ENCODE measurements at regions not wholly inside any gene's neighbourhood (a gene's known extent, or its start where the extent isn't known, plus 50 kb on each side); places are given as distances from the start of the nearest gene placed in this dataset.
"Not testable (repeated sequence)": the region's sequence is repeated elsewhere in the genome, so short reads cannot be mapped to it uniquely, and the experiment has no call there.

DNA sequence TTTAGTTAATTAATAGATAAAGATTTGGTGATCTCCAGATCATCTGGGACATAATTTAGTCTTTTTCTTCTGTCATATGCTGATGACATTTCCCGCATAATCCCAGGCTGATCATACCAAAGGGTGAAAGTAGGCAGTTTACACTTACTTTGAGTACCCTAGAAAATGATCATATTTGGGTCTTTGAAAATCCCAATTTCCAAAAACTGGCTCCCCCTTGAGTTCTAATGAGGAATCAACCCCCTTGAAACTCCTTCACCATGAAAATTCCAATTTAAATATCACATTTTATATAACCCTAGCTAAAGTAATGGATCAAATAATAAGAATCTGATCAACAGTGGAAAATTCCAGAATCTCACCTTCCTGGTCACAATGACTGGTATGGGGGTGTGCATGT, 223.4 kb downstream of the NAF1 start:
- DNase-seq (ENCODE audit: low read depth), result no peak

DNA sequence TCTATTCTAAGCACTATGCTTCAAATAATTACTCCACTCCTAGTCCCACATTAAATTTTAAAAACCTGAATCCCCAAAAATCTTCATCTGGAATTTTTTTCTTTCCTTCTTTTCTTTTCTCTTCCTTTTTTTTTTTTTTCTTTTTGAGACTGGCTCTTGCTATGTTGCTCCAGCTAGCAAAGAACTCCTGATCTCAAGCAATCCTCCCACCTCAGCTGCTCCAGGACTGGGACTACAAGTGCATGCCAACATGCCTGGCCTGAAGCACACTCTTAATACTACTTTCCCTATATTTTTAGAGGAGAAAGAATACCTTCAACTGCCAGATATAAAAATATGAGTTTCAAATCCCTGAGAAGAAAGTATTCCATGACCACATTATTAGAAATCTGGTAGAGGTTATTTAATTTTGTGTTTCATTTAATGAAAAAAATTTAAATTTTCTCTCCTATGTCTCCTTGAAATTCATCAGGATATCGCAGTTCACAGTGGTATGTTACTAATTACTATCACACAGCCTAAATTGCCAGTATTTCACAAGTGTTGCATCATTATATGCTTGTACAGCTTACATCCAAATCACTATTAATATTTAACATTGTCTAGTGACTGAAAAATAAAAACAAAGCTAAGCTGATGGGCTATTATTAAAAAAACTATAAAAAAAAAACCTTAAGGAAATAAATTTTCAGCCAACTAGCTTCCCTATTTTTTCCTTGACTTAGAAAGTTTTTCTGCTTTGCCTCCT, 227.8 kb downstream of the NAF1 start:
- DNase-seq (ENCODE audit: low read depth), result no peak

DNA sequence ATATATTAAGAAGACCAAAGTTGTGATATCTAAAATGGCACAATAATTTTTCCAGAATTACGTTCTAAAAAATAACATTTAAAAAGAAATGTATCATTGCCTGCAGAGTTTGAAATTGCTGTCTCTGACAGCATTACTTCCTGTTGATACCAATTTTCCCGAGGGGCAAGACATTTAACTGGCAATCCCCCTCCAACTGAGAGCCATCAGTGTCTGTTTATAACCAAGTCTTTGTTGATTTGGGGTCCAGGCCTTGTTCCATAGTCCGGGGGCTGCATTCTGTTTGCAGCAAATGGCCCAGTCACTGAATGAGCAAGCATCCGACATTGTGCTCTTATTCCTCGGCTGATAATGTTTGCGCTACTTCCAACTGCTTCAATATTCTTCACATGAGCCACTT, 231.5 kb downstream of the NAF1 start:
- no peak for DNase-seq (ENCODE audit: low read depth)

DNA sequence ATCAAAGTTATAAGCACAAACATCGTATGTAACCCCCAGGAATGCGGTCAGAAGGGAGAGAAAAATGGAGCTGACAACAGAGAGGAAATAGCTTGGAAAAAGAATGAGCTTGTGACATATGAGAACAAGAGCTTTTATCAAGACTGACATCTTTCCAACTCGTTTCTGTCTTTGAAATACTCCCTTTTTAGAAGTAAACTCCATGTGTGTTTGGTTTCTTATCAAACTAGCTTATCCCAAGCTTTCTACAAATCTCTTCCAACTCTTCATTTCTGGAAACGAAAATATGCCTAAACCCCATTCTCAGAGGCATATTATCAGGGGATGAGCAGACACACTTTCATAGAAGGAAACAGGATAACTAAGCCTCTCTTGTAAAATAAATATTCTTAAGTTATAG, 235.4 kb downstream of the NAF1 start:
- DNase-seq (ENCODE audit: low read depth), result no peak

DNA sequence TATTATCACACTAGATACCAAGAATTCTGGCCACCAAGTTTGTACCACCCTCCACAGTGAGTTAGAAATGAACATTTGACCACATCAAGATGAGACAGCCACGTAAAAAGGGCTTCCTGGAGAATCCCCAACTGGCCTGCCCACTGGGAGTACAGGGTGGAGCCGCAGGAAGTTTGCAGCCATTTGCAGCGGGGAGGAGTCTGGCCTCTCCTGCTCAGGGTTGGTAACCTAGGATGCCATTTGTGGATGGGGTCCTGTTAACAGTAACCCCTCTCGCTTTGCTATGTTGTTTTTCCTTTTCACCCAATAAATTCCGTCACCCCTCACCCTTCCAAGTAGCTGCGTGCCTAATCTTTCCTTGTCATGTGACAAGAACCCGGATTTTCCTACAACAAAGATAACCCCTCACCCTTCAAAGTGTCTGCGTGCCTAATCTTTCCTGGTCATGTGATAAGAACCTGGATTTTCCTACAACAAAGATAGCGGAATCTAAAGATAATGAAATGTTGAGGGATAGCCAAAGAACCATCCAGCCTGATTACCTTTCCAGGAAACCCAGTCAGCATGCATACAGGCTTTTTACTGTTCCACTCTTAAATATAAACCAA, 245.4 kb downstream of the NAF1 start:
- DNase-seq (ENCODE audit: low read depth), result no peak

DNA sequence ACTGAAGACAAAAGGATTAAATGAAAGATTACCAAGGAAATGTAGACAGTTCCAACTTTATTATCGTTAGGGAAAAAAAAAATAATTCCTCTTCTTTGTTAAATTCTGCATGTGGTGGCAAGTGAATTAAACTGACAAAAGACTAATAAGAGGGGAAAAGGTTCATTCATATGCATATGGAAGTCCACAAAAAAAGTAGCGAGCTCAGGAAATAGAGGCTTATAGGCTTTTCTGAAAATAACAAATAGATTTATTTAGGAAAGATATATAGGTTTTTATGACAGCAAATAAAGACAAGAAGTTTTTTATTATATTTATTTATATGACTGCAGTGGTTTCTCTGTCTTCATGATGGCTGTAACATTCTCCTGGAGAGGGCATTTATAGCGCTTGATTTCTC, 246.0 kb downstream of the NAF1 start:
- no peak for DNase-seq (ENCODE audit: low read depth)

DNA sequence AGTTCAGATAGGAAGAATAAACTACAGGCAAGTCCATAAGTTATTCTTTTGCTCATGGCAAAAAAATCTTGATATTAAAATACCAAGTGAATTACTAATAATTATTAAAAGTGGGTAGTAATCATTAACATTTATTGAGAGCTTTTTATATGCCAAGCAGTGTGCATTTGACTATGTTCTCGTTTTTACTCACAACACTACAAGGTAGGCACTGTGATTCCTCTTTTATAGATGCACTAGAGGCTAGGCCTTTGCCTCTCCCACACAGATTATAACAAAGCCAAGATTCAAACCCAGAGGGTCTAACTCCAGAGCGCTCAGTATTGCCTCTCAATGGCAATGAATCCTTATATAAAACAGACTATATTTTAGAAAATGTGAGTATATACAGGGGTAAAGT, 254.2 kb downstream of the NAF1 start:
- DNase-seq (ENCODE audit: low read depth), result no peak

DNA sequence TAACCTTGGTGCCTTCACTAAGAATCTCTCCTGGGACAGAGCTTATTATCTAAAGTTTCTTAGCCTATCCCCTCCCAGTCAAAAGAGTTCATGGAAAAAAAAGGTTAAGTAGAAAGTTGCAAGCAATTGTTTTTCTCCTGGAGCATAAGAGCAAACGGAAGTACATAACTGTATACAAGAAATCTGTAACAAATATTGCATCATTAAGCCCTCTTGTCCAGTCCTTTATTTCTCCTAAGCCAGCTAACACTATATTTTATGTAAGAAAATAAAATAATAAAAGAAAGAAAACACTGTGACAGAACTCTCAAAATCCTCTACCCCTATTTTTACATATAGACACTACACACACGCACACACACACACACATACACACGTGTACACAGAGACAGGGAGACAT, 255.3 kb downstream of the NAF1 start:
- no peak for DNase-seq (ENCODE audit: low read depth)

DNA sequence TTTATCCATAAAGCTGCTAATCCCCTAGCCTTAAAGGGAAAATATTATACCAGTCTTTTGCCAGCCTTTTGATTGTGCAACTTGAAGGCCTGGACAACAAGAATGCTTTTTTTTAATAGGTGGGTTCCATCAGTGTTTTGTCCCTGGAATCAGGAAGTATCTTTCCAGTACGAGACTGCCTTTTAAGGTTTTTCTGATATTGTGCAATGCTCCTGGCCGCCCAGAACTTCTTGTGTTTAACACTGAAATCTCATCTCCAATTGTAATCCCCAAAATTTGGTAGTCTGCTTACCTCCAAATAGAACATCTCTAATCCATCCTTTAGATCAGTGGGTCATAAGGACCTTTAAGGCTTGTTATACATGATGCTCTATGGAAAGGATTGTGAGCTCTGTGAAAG, 256.7 kb downstream of the NAF1 start:
- DNase-seq (ENCODE audit: low read depth), result no peak

DNA sequence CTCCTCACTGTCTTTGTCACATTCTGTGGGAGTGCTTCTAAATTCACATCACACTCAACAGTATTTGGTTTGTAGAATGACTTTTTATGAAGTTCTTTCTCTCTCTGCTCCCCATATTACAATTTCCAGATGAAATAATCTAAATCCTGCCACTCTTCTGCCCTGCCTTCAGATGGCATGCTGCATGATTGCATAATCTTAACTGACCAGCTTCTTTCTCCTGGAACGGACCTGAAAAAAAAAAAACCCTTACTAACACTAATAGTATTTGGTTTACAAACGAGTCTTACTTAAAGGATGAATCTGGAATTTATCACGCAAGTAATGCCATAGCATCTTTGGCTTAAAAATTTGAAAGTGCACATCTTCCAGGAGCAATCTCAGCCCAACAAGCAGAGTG, 272.3 kb downstream of the NAF1 start:
- DNase-seq (ENCODE audit: low read depth), result no peak

DNA sequence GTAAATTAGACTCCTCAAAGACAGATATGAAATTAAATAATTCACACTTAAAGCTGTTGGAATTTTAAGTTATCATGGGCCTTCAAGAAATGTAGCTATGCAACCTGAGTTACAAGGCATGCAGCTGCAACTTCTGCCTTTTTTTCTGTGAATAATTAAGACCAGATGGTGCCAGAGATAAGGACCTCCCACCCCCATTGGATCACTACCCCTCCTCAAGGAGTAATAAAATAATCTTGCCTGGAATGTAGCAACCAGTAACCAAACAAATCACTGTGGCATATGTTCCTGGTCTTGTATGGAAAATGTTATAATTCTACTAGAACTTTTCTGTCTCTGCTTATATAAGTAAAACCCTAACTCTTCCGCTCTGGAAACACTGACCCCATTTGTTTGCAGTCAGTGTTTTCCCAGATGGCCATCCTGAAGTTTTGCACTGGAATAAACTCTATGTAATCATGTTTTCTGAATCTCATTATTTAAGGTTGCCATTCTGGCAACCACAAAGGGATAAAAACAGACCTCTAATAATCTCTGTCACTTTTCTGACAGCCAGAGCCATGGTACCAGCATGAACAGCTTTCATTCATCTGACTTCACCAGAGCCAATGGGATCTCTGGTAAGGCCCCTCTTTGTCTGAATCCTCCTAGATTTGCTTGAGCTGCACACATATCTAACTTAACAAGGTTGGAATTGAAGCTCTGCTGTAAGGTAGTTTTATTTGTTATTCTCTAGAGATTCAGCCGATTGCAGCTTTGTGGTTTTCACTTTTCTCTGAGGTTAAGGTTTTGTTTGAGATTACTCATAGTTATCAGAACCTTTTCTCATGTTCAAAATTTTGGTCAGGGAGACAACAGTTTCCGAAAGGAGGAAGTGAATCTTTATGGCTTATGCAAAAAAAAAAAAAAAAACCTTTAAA, 274.6 kb downstream of the NAF1 start:
- no peak for DNase-seq (ENCODE audit: low read depth)

DNA sequence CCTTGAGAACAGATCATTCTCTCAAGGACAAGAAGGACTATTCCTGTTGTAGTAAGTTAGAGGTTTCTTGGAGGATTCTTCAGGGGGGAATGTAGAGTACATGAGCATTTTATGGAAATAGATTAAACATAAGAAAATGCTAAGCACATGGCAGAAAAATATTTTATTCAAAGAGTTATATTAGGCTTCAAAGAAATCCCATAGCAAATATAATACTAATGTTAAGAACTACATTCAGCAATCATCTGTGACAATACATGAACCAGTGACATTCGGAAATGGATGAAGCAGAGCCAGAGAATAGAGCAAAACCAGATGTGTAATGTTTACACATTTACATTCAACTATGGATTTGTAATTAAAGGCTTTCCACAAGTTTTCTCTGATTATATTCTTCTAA, 288.6 kb downstream of the NAF1 start:
- DNase-seq (ENCODE audit: low read depth), result no peak

DNA sequence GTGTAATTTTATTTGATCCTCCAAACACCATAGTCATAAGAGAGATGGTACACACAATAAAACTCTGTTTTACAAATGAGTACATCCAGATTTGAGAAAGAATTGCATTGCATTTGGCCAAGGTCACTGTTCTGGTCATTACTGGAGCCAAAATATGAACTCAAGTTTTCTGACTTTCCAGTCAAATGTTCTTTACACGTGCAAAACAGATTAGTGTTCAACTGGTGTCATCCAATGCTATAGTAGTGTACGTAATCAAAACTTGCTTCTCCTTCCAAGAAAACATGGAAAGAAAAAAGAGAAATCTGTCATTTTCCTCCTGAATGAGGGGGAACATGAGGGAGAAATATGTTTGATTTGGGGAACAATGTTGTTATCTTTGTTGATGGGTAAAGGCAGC, 291.9 kb downstream of the NAF1 start:
- no peak for DNase-seq (ENCODE audit: low read depth)

DNA sequence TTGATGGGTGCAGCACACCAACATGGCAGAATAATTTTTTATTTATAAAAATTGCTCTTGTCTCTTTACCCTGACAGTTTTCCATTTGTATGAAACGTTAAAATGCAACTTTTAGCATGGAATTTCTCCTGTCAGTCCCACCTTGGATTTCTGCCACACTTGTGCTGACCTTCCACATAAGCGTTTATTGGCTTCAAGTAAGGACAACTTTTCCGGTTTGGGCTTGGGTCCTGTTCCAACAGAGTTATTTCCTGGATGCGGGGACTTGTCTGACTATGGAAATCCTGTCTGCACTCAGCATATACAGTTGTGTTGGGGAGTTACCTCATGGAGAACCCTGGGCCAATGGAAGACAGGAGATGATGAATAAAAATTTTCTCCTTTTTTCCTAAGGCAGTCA, 294.7 kb downstream of the NAF1 start:
- DNase-seq (ENCODE audit: low read depth), result no peak

DNA sequence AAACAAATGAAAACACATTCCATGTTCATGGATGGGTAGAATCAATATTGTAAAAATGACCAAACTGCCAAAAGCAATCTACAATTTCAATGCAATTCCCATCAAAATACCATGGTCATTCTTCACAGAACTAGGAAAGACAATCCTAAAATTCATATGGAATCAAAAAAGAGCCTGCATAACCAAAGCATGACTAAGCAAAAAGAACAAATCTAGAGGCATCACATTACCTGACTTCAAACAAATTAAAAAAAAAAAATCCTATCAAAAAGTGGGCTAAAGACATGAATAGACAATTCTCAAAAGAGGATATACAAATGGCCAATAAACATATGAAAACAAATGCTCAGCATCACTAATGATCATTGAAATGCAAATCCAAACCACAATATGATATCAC, 297.5 kb downstream of the NAF1 start:
- DNase-seq (ENCODE audit: low read depth), result no peak

DNA sequence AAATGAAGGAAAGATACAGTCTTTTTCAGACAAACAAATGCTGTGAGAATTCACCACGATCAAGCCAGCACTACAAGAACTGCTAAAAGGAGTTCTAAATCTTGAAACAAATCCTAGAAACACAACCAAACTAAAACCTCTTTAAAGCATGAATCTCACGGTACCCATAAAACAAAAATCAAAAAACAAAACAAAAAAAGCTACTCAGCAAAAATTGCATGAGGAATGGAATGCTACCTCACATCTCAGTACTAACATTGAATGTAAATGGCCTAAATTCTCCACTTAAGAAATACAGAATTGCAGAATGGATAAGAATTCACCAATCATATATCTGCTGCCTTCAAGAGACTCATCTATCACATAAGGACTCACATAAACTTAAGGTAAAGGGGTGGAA, 300.1 kb downstream of the NAF1 start:
- DNase-seq (ENCODE audit: low read depth), result no peak

DNA sequence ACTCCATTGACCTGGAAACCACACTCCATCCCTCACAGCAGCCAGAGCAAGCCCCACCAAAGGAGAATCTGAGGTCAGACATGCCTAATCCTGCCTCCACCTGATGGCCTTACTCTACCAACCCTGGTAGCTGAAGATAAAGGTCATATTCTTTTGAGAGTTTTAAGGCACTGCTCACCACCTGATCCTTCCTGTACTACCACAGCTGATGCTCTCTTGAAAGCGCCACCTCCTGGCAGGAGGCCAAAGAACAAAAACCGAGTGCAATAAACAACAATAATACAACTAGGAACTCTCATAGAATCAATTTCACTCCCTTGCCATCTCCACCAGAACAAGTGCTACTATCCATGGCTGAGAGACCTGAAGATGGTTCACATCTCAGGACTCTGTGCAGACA, 301.6 kb downstream of the NAF1 start:
- DNase-seq (ENCODE audit: low read depth), result no peak

DNA sequence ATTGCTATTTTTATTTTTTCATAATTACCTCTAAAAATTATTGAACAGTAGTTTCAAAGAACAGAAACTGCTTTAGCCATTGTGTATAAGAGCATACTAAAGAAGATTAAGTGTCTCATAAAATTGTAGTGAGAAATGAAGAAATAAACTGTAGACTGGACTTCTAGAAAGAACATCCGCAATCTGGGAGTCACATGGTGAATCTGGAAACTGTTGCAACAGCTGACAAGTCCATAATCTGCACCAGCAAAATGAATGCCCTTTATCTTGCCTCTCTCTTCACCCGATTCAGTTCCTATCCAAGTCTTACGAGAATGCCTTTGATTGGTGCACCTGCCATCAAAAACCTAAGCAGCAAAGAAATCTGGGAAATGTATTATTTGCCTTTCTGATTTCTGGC, 312.9 kb downstream of the NAF1 start:
- DNase-seq (ENCODE audit: low read depth), result no peak

DNA sequence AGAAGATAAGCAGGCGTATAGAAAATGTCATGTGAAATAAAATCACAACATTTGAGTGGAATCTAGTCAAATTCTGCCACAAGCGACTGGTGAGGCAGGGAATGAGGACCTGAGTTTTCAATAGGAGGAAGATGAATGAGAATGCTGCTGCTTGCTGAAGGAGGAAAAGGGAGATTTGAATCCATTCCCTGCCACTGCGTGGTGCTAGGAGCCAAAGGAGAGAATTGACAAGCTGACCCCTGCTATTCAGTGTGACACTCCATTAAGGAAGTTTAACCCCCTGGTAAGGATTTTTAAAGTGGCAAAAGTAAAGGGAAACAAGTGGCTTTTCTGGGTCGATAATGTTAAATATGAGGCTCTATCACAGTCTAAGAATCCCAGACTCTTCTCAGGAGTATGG, 314.0 kb downstream of the NAF1 start:
- no peak for DNase-seq (ENCODE audit: low read depth)

DNA sequence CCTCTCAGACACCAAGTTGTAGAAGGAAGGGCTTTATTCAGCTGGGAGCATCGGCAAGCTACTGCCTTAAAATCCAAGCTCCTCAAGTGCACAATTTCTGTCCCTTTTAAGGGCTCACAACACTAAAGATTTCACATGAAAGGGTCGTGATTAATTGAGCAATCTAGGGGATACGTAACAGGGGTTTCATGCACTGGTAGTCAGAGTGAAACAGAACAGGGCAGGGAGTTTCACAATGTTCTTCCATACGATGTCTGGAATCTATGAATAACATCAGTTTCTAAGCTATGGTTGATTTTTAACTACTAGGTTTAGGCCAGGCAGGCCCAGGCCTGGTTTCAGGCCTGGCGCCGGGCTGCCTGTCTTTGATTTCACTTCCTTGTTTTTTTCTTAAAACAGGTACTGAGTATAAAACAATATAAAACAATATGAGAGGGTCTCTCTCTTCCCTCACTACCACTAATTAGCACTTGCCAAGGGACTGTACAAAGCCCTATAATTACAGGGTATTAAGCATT, 315.4 kb downstream of the NAF1 start:
- not testable (repeated sequence) for DNase-seq (ENCODE audit: low read depth)

DNA sequence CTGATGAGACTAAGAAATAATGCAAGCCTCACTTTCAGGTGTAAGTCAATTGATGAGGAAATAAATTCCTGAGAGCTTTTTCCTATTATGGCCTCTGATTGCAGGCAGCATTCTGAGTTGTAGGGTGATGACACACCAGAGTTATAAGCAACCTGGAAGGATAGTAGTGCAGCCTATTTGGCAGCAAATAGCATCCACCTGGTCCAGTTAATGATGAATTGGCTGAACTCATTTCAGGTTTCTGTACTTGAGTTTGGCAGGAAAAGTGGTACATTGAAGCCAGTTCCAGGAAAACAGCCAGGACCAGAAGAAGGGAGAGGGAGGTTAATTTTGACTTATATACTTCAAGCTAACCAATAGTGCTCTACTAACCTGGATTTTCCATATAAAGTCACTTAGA, 316.8 kb downstream of the NAF1 start:
- DNase-seq (ENCODE audit: low read depth), result no peak

DNA sequence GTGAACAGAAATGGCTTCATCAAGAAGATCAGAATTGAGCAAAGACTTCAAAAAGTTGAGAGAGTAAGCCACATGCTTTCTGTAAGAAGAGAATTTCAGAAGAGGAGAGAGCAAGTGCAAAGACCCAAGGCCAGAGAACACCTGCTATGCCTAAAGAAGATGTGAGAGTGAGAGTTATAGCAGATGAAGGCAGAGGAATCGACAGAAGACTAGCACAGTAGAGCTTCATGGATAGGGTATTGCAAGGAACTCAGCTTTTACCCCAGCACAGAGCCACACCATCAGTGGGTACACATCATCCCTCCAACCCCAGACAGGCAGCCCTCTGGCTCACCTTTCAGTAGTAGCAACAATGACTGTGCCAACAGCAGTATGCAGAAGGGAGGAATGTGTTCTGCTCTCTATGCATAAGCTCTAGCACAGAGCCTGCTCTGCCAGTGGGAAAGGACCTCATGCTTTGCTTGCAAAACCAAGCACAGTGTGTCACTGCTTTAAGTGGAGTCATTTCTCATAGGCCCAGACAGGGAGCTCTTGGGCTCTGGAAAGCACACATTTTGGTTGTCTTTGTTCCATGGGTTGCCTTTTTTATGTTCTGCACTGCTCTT, 318.6 kb downstream of the NAF1 start:
- no peak for DNase-seq (ENCODE audit: low read depth)

DNA sequence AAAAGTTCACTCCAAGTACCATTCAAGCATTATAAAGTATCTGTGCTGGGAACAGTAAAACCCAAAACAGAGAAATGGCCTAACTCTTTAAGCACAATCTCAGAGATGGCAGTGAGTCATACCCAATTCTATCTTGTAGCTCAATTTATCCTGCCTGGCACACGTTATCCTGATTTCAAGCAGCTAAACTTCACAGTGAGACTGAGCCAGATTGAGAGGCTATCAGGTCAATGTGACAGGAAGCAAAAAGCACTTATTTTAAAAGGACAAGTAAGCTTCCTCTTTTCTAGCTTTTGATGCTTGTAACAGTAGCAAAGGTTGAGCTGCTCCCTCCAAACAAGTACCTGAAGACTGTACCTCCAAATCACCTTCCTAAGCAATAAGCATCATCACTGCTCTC, 324.9 kb downstream of the NAF1 start:
- no peak for DNase-seq (ENCODE audit: low read depth)

Data from amniotic epithelial cell (primary cell).